DOHH2 (cell line): ENCODE measurements at regions not wholly inside any gene's neighbourhood (a gene's known extent, or its start where the extent isn't known, plus 50 kb on each side); places are given as distances from the start of the nearest gene placed in this dataset.

Experiments
- EZH2phosphoT487 ChIP-seq: fragments of 200-600 bp; sonication (generic); IDR thresholded peaks from 2 replicates; pipeline ENCODE4 v1.6.1; 2017; ENCODE audit warnings: borderline replicate concordance, mild to moderate bottlenecking, antibody characterized with exemption, low read length, moderate library complexity, mixed read lengths
- TF ChIP-seq, protein P1 (sequence below): fragments of 200-600 bp; sonication (generic); IDR thresholded peaks from one replicate; pipeline ENCODE4 v1.5.1; 2014; ENCODE audit warnings: antibody characterized with exemption, mild to moderate bottlenecking, low read depth, low read length; ENCODE audit not compliant: poor library complexity, severe bottlenecking

- TF ChIP-seq, protein P1, sequence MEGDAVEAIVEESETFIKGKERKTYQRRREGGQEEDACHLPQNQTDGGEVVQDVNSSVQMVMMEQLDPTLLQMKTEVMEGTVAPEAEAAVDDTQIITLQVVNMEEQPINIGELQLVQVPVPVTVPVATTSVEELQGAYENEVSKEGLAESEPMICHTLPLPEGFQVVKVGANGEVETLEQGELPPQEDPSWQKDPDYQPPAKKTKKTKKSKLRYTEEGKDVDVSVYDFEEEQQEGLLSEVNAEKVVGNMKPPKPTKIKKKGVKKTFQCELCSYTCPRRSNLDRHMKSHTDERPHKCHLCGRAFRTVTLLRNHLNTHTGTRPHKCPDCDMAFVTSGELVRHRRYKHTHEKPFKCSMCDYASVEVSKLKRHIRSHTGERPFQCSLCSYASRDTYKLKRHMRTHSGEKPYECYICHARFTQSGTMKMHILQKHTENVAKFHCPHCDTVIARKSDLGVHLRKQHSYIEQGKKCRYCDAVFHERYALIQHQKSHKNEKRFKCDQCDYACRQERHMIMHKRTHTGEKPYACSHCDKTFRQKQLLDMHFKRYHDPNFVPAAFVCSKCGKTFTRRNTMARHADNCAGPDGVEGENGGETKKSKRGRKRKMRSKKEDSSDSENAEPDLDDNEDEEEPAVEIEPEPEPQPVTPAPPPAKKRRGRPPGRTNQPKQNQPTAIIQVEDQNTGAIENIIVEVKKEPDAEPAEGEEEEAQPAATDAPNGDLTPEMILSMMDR: no peak
- TF ChIP-seq EZH2phosphoT487: no peak
Observed at GRCh38 chr6:166757232-166758135, 130.4 kb upstream of the RPS6KA2 start.
